G401 (cell line): ENCODE measurements at regions not wholly inside any gene's neighbourhood (a gene's known extent, or its start where the extent isn't known, plus 50 kb on each side); places are given as distances from the start of the nearest gene placed in this dataset.
A peak's percentile ranks its signal among the peaks of the same experiment; 100 is the strongest.

Source experiments
- DNase-seq: peaks from one replicate; pipeline ENCODE4 v3.0.0-alpha.2; 2015; ENCODE audit warnings: low spot score
- in situ Hi-C: cut with HindIII; loops from 2 replicates; pipeline ENCODE4 v1.10.0; 2016; ENCODE audit warnings: low sequenced_read_pairs, mixed read lengths

GRCh38 chrY:8544715-8545114, 792.5 kb upstream of the TSPY4 start:
- in situ Hi-C loops, result no loop called here
- no peak for DNase-seq

GRCh38 chrY:8547931-8548330, 789.3 kb upstream of the TSPY4 start:
- in situ Hi-C loops, result no loop called here
- DNase-seq, result no peak

GRCh38 chrY:8551323-8551722, 785.9 kb upstream of the TSPY4 start:
- in situ Hi-C loops, result no loop called here
- no peak for DNase-seq

GRCh38 chrY:8552168-8552805, 785.0 kb upstream of the TSPY4 start:
- DNase-seq, result no peak
- in situ Hi-C loops, result no loop called here

- peak; percentile 59 for DNase-seq
- in situ Hi-C loops, result no loop called here
These were observed 783.6 kb upstream of the TSPY4 start for GRCh38 chrY:8553614-8554013.

GRCh38 chrY:8561385-8561784, 775.9 kb upstream of the TSPY4 start:
- DNase-seq, result no peak
- in situ Hi-C loops, result no loop called here

- DNase-seq, result peak; percentile 19
- in situ Hi-C loops, result no loop called here
These were observed 774.7 kb upstream of the TSPY4 start for GRCh38 chrY:8562456-8563090.

GRCh38 chrY:8564421-8564820, 772.8 kb upstream of the TSPY4 start:
- in situ Hi-C loops, result no loop called here
- DNase-seq, result peak; percentile 81

- no peak for DNase-seq
- in situ Hi-C loops, result no loop called here
These were observed 771.1 kb upstream of the TSPY4 start for GRCh38 chrY:8566198-8566597.

GRCh38 chrY:8570384-8570783, 766.9 kb upstream of the TSPY4 start:
- in situ Hi-C loops, result no loop called here
- DNase-seq, result no peak

GRCh38 chrY:8572916-8573315, 764.3 kb upstream of the TSPY4 start:
- no peak for DNase-seq
- in situ Hi-C loops, result no loop called here

- no peak for DNase-seq
- in situ Hi-C loops, result no loop called here
These were observed 754.9 kb upstream of the TSPY4 start for GRCh38 chrY:8582277-8582850.

GRCh38 chrY:8583191-8583590, 754.1 kb upstream of the TSPY4 start:
- in situ Hi-C loops, result no loop called here
- DNase-seq, result no peak

GRCh38 chrY:8590641-8591040, 746.6 kb upstream of the TSPY4 start:
- DNase-seq, result peak; percentile 93
- in situ Hi-C loops, result no loop called here

- DNase-seq, result no peak
- in situ Hi-C loops, result no loop called here
These were observed 745.3 kb upstream of the TSPY4 start for GRCh38 chrY:8591821-8592516.

GRCh38 chrY:8594657-8595056, 742.6 kb upstream of the TSPY4 start:
- DNase-seq, result no peak
- in situ Hi-C loops, result no loop called here

GRCh38 chrY:8599141-8599540, 738.1 kb upstream of the TSPY4 start:
- in situ Hi-C loops, result no loop called here
- no peak for DNase-seq

GRCh38 chrY:8610620-8611019, 726.6 kb upstream of the TSPY4 start:
- no peak for DNase-seq
- in situ Hi-C loops, result no loop called here

- DNase-seq, result peak; percentile 32
- in situ Hi-C loops, result no loop called here
These were observed 725.4 kb upstream of the TSPY4 start for GRCh38 chrY:8611815-8612214.

GRCh38 chrY:8618302-8618701, 719.0 kb upstream of the TSPY4 start:
- no peak for DNase-seq
- in situ Hi-C loops, result no loop called here
